ENCODE measurements at regions not wholly inside any gene's neighbourhood (a gene's known extent, or its start where the extent isn't known, plus 50 kb on each side); places are given as distances from the start of the nearest gene placed in this dataset.
"Not testable (repeated sequence)": the region's sequence is repeated elsewhere in the genome, so short reads cannot be mapped to it uniquely, and the experiment has no call there.

DNA sequence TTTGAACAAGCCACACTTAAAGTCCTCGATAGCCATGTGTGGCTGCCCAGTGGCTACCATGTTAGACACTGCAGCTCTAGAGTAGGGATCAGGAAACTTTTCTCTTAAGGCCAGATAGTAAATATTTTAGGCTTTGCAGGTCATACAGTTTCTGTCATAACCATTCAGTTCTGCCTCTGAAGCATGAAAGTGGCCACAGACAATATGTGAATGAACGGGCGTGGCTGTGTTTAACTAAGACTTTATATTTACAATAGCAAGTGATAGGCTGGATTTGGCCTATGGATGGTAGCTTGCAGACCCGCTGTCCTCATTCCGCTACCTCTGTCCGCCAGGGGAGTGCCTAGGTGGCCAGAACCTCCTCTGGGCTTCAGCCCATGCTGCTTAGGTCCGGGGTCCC lies 204.6 kb downstream of the LIPI start:
- H3K27me3 ChIP-seq (ENCODE audit: control insufficient read depth, insufficient read depth, low read length); CTCF ChIA-PET; H3K4me3 ChIP-seq (ENCODE audit: low read depth, low read length); DNase-seq (ENCODE audit: low read depth, low spot score); H3K27ac ChIP-seq (ENCODE audit: low read depth, low read length); POLR2A ChIA-PET: not testable (repeated sequence)
- peaks cover 47% of the 10 kb centered on the region for H3K9me3 ChIP-seq (ENCODE audit: control insufficient read depth, insufficient read depth, low read length)

DNA sequence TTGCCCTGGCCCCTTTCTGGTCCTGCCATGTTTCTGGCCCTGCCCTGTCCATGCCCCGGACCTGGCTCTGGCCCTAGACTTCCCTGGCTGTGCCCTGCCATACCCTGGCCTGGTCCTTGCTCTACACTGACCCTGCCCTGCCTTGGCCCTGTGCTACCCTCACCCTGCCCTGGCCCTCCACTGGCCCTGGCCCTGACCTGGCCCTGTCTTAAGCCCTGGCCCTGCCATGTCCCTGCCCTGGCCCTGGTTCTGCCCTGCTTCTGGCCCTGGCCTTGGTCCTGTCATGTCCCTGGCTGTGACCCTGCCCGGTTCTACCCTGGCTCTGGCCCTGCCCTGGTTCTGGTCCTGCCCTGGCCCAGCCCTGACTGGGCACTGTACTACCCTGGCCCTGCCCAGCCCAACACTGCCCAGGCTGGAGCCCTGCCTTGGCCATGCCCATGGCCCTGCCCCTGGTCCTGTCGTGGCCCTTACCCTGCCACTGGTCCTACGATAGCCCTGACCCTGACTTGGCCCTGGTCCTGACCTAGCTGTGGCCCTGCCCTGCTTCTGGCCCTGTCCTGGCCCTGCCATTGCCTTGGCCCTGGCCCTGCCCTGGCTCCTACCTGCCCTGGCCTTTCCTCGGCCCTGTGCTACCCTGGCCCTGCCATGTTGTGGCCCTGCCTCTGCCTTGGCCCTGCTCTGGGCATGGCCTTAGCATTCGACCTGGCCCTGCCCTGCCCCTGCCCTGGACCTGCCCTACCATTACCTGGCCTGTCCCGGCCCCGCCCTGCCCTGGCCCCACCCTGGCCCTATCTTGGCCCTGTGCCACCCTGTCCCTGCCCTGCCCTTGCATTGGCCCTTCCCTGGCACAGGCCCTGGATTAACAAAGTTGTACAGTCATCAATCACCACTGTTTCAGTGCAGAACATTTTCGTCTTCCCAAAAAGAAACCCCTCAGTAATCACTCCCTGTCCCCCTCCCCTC lies 223.5 kb downstream of the LIPI start:
- DNase-seq (ENCODE audit: low read depth, low spot score); CTCF ChIA-PET; H3K27ac ChIP-seq (ENCODE audit: low read depth, low read length); H3K4me3 ChIP-seq (ENCODE audit: low read depth, low read length); H3K27me3 ChIP-seq (ENCODE audit: control insufficient read depth, insufficient read depth, low read length); POLR2A ChIA-PET: not testable (repeated sequence)
- peaks cover 38% of the 10 kb centered on the region for H3K9me3 ChIP-seq (ENCODE audit: control insufficient read depth, insufficient read depth, low read length)

GRCh38 chr21:13985865-13986863 lies 224.6 kb downstream of the LIPI start:
- H3K27ac ChIP-seq (ENCODE audit: low read depth, low read length); H3K27me3 ChIP-seq (ENCODE audit: control insufficient read depth, insufficient read depth, low read length); DNase-seq (ENCODE audit: low read depth, low spot score); CTCF ChIA-PET; POLR2A ChIA-PET; H3K4me3 ChIP-seq (ENCODE audit: low read depth, low read length): not testable (repeated sequence)
- peaks cover 41% of the 10 kb centered on the region for H3K9me3 ChIP-seq (ENCODE audit: control insufficient read depth, insufficient read depth, low read length)

DNA sequence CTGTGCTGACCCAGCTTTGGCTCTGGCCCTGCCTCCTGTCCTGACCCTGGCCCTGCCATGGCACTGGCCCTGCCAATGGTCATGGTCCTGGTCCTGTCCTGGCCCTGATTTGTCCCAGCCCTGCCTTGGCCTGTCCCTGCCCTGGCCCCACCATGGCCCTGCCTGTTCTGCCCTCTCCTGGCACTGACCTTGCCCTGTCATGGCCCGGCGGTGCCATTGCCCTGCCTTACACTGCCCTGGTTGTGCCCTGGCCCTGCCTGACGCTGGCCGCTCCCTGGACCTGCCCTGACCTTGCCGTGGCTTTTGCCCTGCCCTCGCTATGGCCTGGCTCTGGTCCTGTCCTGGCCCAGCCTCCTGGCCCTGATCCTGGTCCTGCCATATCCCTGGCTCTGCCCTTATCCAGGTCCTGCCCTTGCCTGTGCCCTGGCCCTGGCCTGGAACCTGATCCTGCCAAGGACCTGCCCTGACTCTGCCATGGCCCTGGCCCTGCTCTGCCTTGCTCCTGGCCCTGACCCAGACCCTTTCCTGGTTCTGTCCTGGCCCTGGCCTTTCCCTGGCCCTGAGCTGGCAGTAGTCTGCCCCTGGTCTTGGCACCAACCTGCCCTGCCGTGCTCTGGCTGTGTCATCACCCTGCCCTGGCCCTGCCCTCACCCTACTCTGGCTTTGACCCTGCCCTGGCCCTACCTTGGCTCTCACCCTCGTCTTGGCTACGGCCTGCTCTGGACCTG lies 225.5 kb downstream of the LIPI start:
- CTCF ChIA-PET, POLR2A ChIA-PET: not testable (repeated sequence)
- peaks cover 48% of the 10 kb centered on the region for H3K9me3 ChIP-seq (ENCODE audit: control insufficient read depth, insufficient read depth, low read length)

GRCh38 chr21:13984728-13985127 lies 226.0 kb downstream of the LIPI start:
- H3K4me3 ChIP-seq (ENCODE audit: low read depth, low read length); DNase-seq (ENCODE audit: low read depth, low spot score); POLR2A ChIA-PET; H3K27me3 ChIP-seq (ENCODE audit: control insufficient read depth, insufficient read depth, low read length); H3K27ac ChIP-seq (ENCODE audit: low read depth, low read length); CTCF ChIA-PET: not testable (repeated sequence)
- peaks cover 53% of the 10 kb centered on the region for H3K9me3 ChIP-seq (ENCODE audit: control insufficient read depth, insufficient read depth, low read length)

More for the DNA sequence above, 225.5 kb downstream of the LIPI start:
- not testable (repeated sequence) for DNase-seq (ENCODE audit: low read depth, low spot score); H3K27me3 ChIP-seq (ENCODE audit: control insufficient read depth, insufficient read depth, low read length); H3K27ac ChIP-seq (ENCODE audit: low read depth, low read length); H3K4me3 ChIP-seq (ENCODE audit: low read depth, low read length)

DNA sequence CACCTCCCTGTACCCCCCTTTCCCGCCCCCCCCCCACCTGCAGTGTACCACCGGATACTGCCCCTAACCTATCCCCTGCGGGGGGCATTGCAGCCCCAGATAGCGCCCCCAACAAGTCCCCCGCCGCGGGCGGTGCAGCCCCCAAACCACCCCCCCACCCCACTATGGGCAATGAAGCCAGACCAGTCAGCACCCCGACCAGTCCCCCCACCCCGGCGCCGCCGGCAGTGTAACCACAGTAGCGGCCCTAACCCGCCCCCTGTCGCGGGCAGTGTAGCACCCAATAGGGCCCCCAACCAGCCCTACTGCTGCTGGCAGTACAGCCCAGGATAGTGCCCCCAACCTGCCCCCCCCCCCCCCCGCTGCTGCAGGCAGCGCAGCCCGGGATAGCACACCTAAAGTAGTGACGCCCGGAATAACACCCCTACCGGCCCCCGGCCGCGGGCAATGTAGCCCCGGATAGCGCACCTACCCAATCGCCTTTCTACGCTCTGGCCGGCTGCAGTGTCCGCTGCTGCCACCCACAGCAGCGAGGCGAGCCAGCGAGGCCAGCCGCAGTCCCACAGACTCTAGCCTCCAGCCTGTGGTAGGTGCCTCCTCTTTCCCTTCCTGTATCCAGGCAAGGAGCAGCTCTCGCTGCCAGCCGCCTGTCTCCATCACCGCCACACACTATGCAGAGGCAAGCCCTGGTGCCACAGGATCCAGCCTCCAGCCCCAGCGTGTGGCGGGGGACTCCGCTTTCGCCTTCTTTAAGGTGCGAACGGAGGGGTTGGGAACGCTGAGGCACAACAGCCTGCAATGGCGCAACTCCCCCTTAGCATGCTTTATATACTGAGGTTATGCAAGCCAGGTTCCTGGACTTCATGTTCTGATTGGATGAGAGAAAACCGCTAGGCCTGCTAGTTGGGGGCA lies 229.3 kb downstream of the LIPI start:
- H3K27ac ChIP-seq (ENCODE audit: low read depth, low read length); H3K4me3 ChIP-seq (ENCODE audit: low read depth, low read length); H3K27me3 ChIP-seq (ENCODE audit: control insufficient read depth, insufficient read depth, low read length); CTCF ChIA-PET; DNase-seq (ENCODE audit: low read depth, low spot score); POLR2A ChIA-PET: not testable (repeated sequence)
- peaks cover 45% of the 10 kb centered on the region for H3K9me3 ChIP-seq (ENCODE audit: control insufficient read depth, insufficient read depth, low read length)

- CTCF ChIA-PET; H3K4me3 ChIP-seq (ENCODE audit: low read depth, low read length); POLR2A ChIA-PET: not testable (repeated sequence)
These were observed 230.6 kb downstream of the LIPI start for GRCh38 chr21:13980115-13980662.

DNA sequence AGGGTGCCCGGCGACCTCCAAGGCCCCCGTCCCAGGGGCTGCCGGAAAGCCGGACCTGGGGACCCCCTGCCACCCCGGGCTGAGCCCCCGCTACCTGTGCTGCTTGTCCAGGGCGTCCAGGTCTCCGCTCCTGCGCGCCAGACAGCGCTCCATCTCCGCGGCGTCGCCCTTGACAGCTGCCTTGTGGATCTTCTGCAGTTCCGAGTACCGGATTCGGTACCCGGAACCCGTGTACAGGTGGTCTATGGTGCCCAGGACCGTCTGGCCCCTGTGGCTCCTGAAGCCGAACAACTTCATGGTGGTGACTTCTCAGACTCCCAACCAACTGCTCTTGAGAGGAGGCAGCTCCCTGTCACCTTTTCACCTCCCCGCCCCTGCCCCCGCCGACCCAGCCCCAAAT lies 231.1 kb downstream of the LIPI start:
- DNase-seq (ENCODE audit: low read depth, low spot score); CTCF ChIA-PET; H3K27ac ChIP-seq (ENCODE audit: low read depth, low read length); POLR2A ChIA-PET; H3K27me3 ChIP-seq (ENCODE audit: control insufficient read depth, insufficient read depth, low read length); H3K4me3 ChIP-seq (ENCODE audit: low read depth, low read length): not testable (repeated sequence)
- H3K9me3 ChIP-seq (ENCODE audit: control insufficient read depth, insufficient read depth, low read length): peaks cover 27% of the 10 kb centered on the region

More at GRCh38 chr21:13980115-13980662, 230.6 kb downstream of the LIPI start:
- peaks cover 33% of the 10 kb centered on the region for H3K9me3 ChIP-seq (ENCODE audit: control insufficient read depth, insufficient read depth, low read length)
- not testable (repeated sequence) for H3K27ac ChIP-seq (ENCODE audit: low read depth, low read length); H3K27me3 ChIP-seq (ENCODE audit: control insufficient read depth, insufficient read depth, low read length); DNase-seq (ENCODE audit: low read depth, low spot score)

GRCh38 chr21:13974582-13974981 lies 236.2 kb downstream of the LIPI start:
- H3K9me3 ChIP-seq (ENCODE audit: control insufficient read depth, insufficient read depth, low read length); CTCF ChIA-PET; H3K27ac ChIP-seq (ENCODE audit: low read depth, low read length); H3K27me3 ChIP-seq (ENCODE audit: control insufficient read depth, insufficient read depth, low read length); POLR2A ChIA-PET; H3K4me3 ChIP-seq (ENCODE audit: low read depth, low read length); DNase-seq (ENCODE audit: low read depth, low spot score): not testable (repeated sequence)

GRCh38 chr21:13969853-13970252 lies 240.9 kb downstream of the LIPI start:
- POLR2A ChIA-PET; CTCF ChIA-PET; H3K27me3 ChIP-seq (ENCODE audit: control insufficient read depth, insufficient read depth, low read length); DNase-seq (ENCODE audit: low read depth, low spot score); H3K9me3 ChIP-seq (ENCODE audit: control insufficient read depth, insufficient read depth, low read length); H3K4me3 ChIP-seq (ENCODE audit: low read depth, low read length); H3K27ac ChIP-seq (ENCODE audit: low read depth, low read length): not testable (repeated sequence)

Data from AG04450 (cell line).